HCT116 (cell line): ENCODE measurements at regions not wholly inside any gene's neighbourhood (a gene's known extent, or its start where the extent isn't known, plus 50 kb on each side); places are given as distances from the start of the nearest gene placed in this dataset.

Experiments
- SP1 ChIP-seq: IDR thresholded peaks from 2 replicates; pipeline ENCODE4 v1.6.1; 2012; ENCODE audit warnings: low read depth
- TF ChIP-seq, protein P1 (sequence below): IDR thresholded peaks from 2 replicates; pipeline ENCODE4 v1.6.1; 2011; ENCODE audit warnings: mild to moderate bottlenecking, low read length, moderate library complexity; ENCODE audit not compliant: insufficient replicate concordance; ENCODE audit errors: extremely low read depth

DNA sequence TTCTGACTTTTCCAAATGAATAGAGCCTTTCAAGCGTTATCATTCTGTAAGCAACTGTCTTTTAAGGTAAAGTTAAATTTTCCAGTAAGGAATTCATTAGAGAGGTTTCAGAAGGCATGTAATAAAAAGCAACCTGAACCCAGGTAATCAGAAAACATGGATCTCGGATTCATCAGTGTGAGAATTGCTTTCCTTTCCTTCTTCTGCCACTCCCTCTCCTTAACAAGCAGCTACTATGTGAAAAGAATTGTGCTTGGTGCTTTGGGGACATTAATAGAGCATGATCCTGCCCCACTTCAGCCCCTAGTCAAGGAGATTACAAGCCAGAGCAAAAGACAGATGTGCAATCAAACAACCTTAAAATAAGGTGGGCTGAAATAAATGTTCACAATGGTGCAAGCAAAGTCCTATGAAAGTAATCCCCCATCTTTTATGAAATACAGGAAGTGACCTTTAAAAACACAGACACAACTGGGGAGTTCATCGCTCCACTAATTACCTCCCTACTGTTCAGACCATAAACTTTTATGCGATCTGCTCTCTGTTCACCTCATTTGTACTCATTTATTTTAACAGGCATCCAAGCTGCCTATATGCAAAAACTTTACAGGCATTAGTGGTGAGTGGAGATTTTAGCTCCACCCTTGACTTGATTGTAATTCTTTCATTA is 122.9 kb upstream of the RASGEF1B start:
- no peak for TF ChIP-seq SP1
- TF ChIP-seq, protein P1, sequence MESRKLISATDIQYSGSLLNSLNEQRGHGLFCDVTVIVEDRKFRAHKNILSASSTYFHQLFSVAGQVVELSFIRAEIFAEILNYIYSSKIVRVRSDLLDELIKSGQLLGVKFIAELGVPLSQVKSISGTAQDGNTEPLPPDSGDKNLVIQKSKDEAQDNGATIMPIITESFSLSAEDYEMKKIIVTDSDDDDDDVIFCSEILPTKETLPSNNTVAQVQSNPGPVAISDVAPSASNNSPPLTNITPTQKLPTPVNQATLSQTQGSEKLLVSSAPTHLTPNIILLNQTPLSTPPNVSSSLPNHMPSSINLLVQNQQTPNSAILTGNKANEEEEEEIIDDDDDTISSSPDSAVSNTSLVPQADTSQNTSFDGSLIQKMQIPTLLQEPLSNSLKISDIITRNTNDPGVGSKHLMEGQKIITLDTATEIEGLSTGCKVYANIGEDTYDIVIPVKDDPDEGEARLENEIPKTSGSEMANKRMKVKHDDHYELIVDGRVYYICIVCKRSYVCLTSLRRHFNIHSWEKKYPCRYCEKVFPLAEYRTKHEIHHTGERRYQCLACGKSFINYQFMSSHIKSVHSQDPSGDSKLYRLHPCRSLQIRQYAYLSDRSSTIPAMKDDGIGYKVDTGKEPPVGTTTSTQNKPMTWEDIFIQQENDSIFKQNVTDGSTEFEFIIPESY, result no peak
